Left ventricle myocardium inferior (tissue), 1 donor: ENCODE measurements at regions not wholly inside any gene's neighbourhood (a gene's known extent, or its start where the extent isn't known, plus 50 kb on each side); places are given as distances from the start of the nearest gene placed in this dataset.

Source experiments
- DNase-seq: peaks from one replicate; pipeline ENCODE4 v3.0.0-alpha.2; 2020
- H3K27ac ChIP-seq: fragments of 200-600 bp; replicated peaks from 2 replicates; pipeline ENCODE4 v1.8.0; 2021
- H3K27me3 ChIP-seq: fragments of 200-600 bp; 2 replicates; pipeline ENCODE4 v1.8.0; 2021; ENCODE audit warnings: low read depth
- H3K36me3 ChIP-seq: fragments of 200-600 bp; 2 replicates; pipeline ENCODE4 v1.8.0; 2021
- H3K4me1 ChIP-seq: fragments of 200-600 bp; 2 replicates; pipeline ENCODE4 v1.8.0; 2021
- H3K4me3 ChIP-seq: fragments of 200-600 bp; 2 replicates; pipeline ENCODE4 v1.8.0; 2021; ENCODE audit warnings: mild to moderate bottlenecking, moderate library complexity
- H3K9me3 ChIP-seq: fragments of 200-600 bp; replicated peaks from 2 replicates; pipeline ENCODE4 v1.8.0; 2021
- intact Hi-C: fragments of 100-400 bp; cut with micrococcal nuclease; formaldehyde crosslinking; loops from one replicate; pipeline ENCODE4 v1.11.0; 2022
- TF ChIP-seq, protein P1 (sequence below): fragments of 200-600 bp; IDR thresholded peaks from 2 replicates; pipeline ENCODE4 v1.8.0; 2021; ENCODE audit warnings: antibody characterized with exemption, mild to moderate bottlenecking, borderline replicate concordance
- donor health status: DM: no; HTN: yes; CAD: no; lungs with severe emphysema.

GRCh38 chr5:123950701-123951581, 439.0 kb downstream of the CSNK1G3 start:
- intact Hi-C loops = no loop called here
- Histone ChIP-seq H3K36me3 (no peaks in the 10 kb centered on the region), H3K27me3 (no peaks in the 10 kb centered on the region), H3K9me3 (no peaks in the 10 kb centered on the region), H3K27ac (no peak overlapping the region), H3K4me3 (no peak overlapping the region), H3K4me1 (no peaks in the 10 kb centered on the region)
- no peak for DNase-seq
- TF ChIP-seq, protein P1, sequence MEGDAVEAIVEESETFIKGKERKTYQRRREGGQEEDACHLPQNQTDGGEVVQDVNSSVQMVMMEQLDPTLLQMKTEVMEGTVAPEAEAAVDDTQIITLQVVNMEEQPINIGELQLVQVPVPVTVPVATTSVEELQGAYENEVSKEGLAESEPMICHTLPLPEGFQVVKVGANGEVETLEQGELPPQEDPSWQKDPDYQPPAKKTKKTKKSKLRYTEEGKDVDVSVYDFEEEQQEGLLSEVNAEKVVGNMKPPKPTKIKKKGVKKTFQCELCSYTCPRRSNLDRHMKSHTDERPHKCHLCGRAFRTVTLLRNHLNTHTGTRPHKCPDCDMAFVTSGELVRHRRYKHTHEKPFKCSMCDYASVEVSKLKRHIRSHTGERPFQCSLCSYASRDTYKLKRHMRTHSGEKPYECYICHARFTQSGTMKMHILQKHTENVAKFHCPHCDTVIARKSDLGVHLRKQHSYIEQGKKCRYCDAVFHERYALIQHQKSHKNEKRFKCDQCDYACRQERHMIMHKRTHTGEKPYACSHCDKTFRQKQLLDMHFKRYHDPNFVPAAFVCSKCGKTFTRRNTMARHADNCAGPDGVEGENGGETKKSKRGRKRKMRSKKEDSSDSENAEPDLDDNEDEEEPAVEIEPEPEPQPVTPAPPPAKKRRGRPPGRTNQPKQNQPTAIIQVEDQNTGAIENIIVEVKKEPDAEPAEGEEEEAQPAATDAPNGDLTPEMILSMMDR = no peak

GRCh38 chr5:123949807-123950340, 437.9 kb downstream of the CSNK1G3 start:
- H3K4me3 ChIP-seq = no peak overlapping the region
- DNase-seq = no peak

GRCh38 chr5:123949043-123949804, 437.2 kb downstream of the CSNK1G3 start:
- Histone ChIP-seq H3K27ac (no peak overlapping the region), H3K27me3 (no peaks in the 10 kb centered on the region), H3K4me3 (no peak overlapping the region), H3K36me3 (no peaks in the 10 kb centered on the region), H3K9me3 (no peaks in the 10 kb centered on the region), H3K4me1 (no peaks in the 10 kb centered on the region)
- TF ChIP-seq, protein P1 = no peak
- DNase-seq = no peak
- intact Hi-C loops = no loop called here

More at GRCh38 chr5:123949807-123950340, 437.9 kb downstream of the CSNK1G3 start:
- H3K36me3 ChIP-seq = no peaks in the 10 kb centered on the region
- no peaks in the 10 kb centered on the region for H3K27me3 ChIP-seq
- H3K9me3 ChIP-seq = no peaks in the 10 kb centered on the region
- intact Hi-C loops = no loop called here
- TF ChIP-seq, protein P1 = no peak
- no peaks in the 10 kb centered on the region for H3K4me1 ChIP-seq
- H3K27ac ChIP-seq = no peak overlapping the region

DNA sequence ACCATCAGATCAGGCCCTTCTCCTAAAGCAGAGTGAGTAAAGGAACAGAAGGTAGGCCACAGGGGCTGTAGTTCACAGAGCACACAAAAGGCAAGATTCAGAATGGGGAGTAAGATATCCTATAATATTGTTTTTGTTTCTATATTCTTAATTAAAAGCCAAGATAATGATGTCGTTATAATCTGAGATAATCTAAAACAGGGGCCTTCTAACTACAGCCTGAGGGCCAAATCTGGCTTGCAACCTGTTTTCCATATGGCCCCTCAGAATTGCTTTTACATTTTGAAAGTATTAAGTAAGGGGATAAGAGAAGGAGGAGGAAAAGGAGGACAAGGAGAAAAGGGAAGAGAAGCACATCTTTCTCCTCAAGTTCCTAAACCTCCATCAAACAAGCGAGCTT, 435.8 kb downstream of the CSNK1G3 start:
- TF ChIP-seq, protein P1 = no peak
- Histone ChIP-seq H3K4me3 (no peak overlapping the region), H3K36me3 (no peaks in the 10 kb centered on the region), H3K9me3 (no peaks in the 10 kb centered on the region), H3K27me3 (no peaks in the 10 kb centered on the region), H3K27ac (no peak overlapping the region), H3K4me1 (no peaks in the 10 kb centered on the region)
- intact Hi-C loops = no loop called here
- DNase-seq = no peak

DNA sequence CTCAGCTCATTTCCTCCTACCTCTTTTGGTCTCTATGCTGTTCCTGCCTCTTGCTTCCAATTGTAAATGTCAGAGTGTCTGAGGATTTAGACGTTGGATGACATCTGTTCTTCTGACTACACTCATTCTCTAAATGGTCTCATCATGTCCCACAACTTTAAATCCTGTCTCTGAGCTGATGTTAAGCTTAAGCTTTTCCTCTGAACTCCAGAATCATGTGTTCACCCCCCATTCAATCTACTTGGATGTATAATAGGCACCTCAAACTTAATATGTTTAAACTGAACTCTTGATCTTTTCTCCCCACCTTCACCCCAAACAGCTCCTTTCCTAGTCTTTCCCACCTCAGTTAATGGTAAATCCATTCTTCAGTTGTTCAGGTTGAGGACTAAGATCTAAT, 433.6 kb downstream of the CSNK1G3 start:
- peaks cover 11% of the 10 kb centered on the region for H3K9me3 ChIP-seq
- no peaks in the 10 kb centered on the region for H3K36me3 ChIP-seq
- no peaks in the 10 kb centered on the region for H3K27me3 ChIP-seq
- intact Hi-C loops = no loop called here
- TF ChIP-seq, protein P1 = no peak
- no peak overlapping the region for H3K4me3 ChIP-seq
- no peak for DNase-seq
- H3K4me1 ChIP-seq = no peaks in the 10 kb centered on the region
- no peak overlapping the region for H3K27ac ChIP-seq
